LNCaP clone FGC (cell line): ENCODE measurements at regions not wholly inside any gene's neighbourhood (a gene's known extent, or its start where the extent isn't known, plus 50 kb on each side); places are given as distances from the start of the nearest gene placed in this dataset.

Experiments
- DNase-seq: peaks from one replicate; pipeline ENCODE4 v3.0.0-alpha.2; 2011; ENCODE audit warnings: low read depth
- H3K4me3 ChIP-seq: 2 replicates; pipeline ENCODE4 v1.5.1; 2011; ENCODE audit warnings: mild to moderate bottlenecking, low read depth, low read length, control low read depth
- CTCF ChIP-seq: IDR thresholded peaks from 2 replicates; pipeline ENCODE4 v1.5.1; 2012; ENCODE audit warnings: mild to moderate bottlenecking; ENCODE audit not compliant: control insufficient read depth, insufficient read depth; ENCODE audit errors: extremely low read depth

- H3K4me3 ChIP-seq, result no peak overlapping the region
- DNase-seq, result no peak
- TF ChIP-seq CTCF, result no peak
Measured at GRCh38 chr3:78421247-78421966, 1346.4 kb downstream of the ROBO1 start.

GRCh38 chr3:78424656-78425055 lies 1343.1 kb downstream of the ROBO1 start:
- TF ChIP-seq CTCF, result no peak
- DNase-seq, result no peak
- no peak overlapping the region for H3K4me3 ChIP-seq

GRCh38 chr3:78426454-78426853 lies 1341.3 kb downstream of the ROBO1 start:
- no peak for TF ChIP-seq CTCF
- H3K4me3 ChIP-seq, result no peak overlapping the region
- peak; percentile 75 for DNase-seq

- TF ChIP-seq CTCF, result no peak
- no peak for DNase-seq
Measured at GRCh38 chr3:78427303-78427702, 1340.5 kb downstream of the ROBO1 start.

GRCh38 chr3:78430741-78431140 lies 1337.1 kb downstream of the ROBO1 start:
- no peak overlapping the region for H3K4me3 ChIP-seq
- no peak for TF ChIP-seq CTCF
- no peak for DNase-seq

More at GRCh38 chr3:78427303-78427702, 1340.5 kb downstream of the ROBO1 start:
- no peak overlapping the region for H3K4me3 ChIP-seq

- DNase-seq, result no peak
- no peak for TF ChIP-seq CTCF
- H3K4me3 ChIP-seq, result no peak overlapping the region
Measured at GRCh38 chr3:78434801-78435200, 1333.0 kb downstream of the ROBO1 start.

- TF ChIP-seq CTCF, result no peak
- DNase-seq, result no peak
- no peak overlapping the region for H3K4me3 ChIP-seq
Measured at GRCh38 chr3:78455166-78455565, 1312.6 kb downstream of the ROBO1 start.
